ENCODE measurements at regions not wholly inside any gene's neighbourhood (a gene's known extent, or its start where the extent isn't known, plus 50 kb on each side); places are given as distances from the start of the nearest gene placed in this dataset.

DNA sequence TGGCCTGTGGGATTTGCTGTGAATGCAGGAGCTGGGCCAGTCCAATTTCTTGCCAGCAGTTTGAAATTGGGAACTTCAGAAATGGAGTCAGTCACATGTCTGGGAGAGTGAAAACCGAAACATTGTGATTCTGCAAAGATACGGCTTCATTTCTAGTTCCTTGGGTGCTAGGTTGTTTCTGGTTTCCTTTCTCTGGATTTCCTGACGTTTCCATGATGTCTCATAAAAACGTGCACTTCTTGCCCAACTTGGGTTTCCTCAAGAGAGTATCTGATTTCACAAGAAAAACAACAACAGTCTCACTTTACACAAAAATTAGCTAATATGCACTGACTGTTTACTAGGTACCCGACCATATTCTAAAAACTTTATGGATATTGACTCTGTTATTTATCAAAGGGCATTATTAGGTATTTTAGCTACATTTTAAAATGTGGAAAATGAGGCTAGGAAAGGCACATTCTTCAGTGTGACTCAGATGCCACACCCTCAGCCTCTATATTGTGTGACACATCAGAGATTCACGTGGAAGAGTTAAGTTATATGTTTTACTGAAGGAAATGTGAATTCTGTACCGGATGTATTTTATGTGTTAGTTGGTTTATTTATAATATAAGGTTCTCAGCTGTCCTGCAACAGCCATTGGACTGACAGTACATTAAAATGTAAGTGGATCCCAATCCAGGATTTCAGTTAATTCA is 225.0 kb upstream of the PUDP start:
- Histone ChIP-seq H3K36me3 (replicated peaks in 1 of 2; ENCODE audit: control insufficient read depth in 2 of 2, insufficient read depth in 2 of 2, low read length in 2 of 2) (no peaks in the 10 kb centered on the region), H3K9ac (ENCODE audit: low read depth, low read length, poor library complexity) (no peak overlapping the region), H3K9me3 (replicated peaks in 1 of 2; ENCODE audit: control insufficient read depth in 2 of 2, insufficient read depth in 1 of 2, low read depth in 1 of 2, low read length in 2 of 2) (peaks cover 0 to 3% of the 10 kb centered on the region in 2 donors), H2BK5ac (ENCODE audit: low read length) (no peak overlapping the region), H2AK5ac (ENCODE audit: low read depth, low read length) (no peak overlapping the region), H3K27me3 (ENCODE audit: control insufficient read depth in 3 of 3, insufficient read depth in 3 of 3, low read depth in 1 of 3, low read length in 3 of 3) (no peaks in the 10 kb centered on the region), H3K4me2 (ENCODE audit: insufficient read depth, low read length, poor library complexity, severe bottlenecking) (no peak overlapping the region), H4K91ac (ENCODE audit: low read depth, low read length, poor library complexity) (no peak overlapping the region), H3K4me1 (ENCODE audit: control insufficient read depth in 2 of 2, insufficient read depth in 1 of 2, low read depth in 1 of 2, low read length in 2 of 2) (no peaks in the 10 kb centered on the region), H2BK120ac (ENCODE audit: low read depth, low read length) (no peak overlapping the region), H2BK15ac (ENCODE audit: low read length) (no peak overlapping the region), H3K23ac (ENCODE audit: low read depth, low read length, poor library complexity) (no peak overlapping the region), H3K79me1 (ENCODE audit: low read depth, low read length) (no peaks in the 10 kb centered on the region), H3K27ac (replicated peaks; ENCODE audit: low read length) (no peak overlapping the region), H4K8ac (ENCODE audit: low read depth, low read length) (no peak overlapping the region), H2AFZ (ENCODE audit: low read length) (no peak overlapping the region), H2BK12ac (ENCODE audit: low read length) (no peak overlapping the region), H3K4ac (ENCODE audit: low read length) (no peak overlapping the region), H3K4me3 (ENCODE audit: low read length in 2 of 2) (no peak overlapping the region), H3K18ac (ENCODE audit: low read length) (no peak overlapping the region), H3K14ac (ENCODE audit: low read length) (no peak overlapping the region)
- no peak for DNase-seq (ENCODE audit: low spot score)
- no CpG with 5 or more reads among the region's 7 CpGs for WGBS, 2 donors (ENCODE audit: extremely low coverage in 2 of 2, insufficient read length in 2 of 2, insufficient replicate concordance in 1 of 2)

DNA sequence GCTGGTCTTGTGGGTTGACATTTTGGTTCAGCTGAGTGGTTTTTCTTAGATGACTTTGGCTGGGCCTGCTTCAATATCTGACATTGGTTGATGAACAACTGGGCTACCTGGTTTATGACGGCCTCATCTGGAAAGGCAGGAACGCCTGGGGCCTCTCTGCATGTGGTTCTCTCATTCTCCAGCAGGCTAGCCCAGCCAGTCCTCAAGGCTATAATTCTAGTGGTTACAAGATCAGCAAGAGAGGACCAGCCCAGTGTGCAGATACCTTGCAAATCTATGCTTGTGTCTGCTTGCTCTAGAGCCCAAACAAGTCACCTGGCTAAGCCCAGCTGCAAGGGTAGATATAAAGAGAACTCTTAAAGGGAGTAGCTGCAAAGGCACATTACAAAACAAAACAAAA is 214.2 kb upstream of the PUDP start:
- H3K4ac ChIP-seq (ENCODE audit: low read length) = no peak overlapping the region
- no peaks in the 10 kb centered on the region for H3K4me1 ChIP-seq (ENCODE audit: control insufficient read depth in 2 of 2, insufficient read depth in 1 of 2, low read depth in 1 of 2, low read length in 2 of 2)
- H2BK12ac ChIP-seq (ENCODE audit: low read length) = no peak overlapping the region
- no peaks in the 10 kb centered on the region for H3K27me3 ChIP-seq (ENCODE audit: control insufficient read depth in 3 of 3, insufficient read depth in 3 of 3, low read depth in 1 of 3, low read length in 3 of 3)
- H4K8ac ChIP-seq (ENCODE audit: low read depth, low read length) = no peak overlapping the region
- H3K36me3 ChIP-seq (replicated peaks in 1 of 2; ENCODE audit: control insufficient read depth in 2 of 2, insufficient read depth in 2 of 2, low read length in 2 of 2) = no peaks in the 10 kb centered on the region
- H3K4me2 ChIP-seq (ENCODE audit: insufficient read depth, low read length, poor library complexity, severe bottlenecking) = no peak overlapping the region
- no peak overlapping the region for H2BK120ac ChIP-seq (ENCODE audit: low read depth, low read length)
- no peak overlapping the region for H4K91ac ChIP-seq (ENCODE audit: low read depth, low read length, poor library complexity)
- WGBS, 2 donors (ENCODE audit: extremely low coverage in 2 of 2, insufficient read length in 2 of 2, insufficient replicate concordance in 1 of 2) = no CpG with 5 or more reads among the region's 2 CpGs
- no peaks in the 10 kb centered on the region for H3K79me1 ChIP-seq (ENCODE audit: low read depth, low read length)
- H3K9me3 ChIP-seq (replicated peaks in 1 of 2; ENCODE audit: control insufficient read depth in 2 of 2, insufficient read depth in 1 of 2, low read depth in 1 of 2, low read length in 2 of 2) = no peaks in the 10 kb centered on the region
- no peak overlapping the region for H3K18ac ChIP-seq (ENCODE audit: low read length)
- H3K23ac ChIP-seq (ENCODE audit: low read depth, low read length, poor library complexity) = no peak overlapping the region
- DNase-seq (ENCODE audit: low spot score) = no peak
- no peak overlapping the region for H3K27ac ChIP-seq (replicated peaks; ENCODE audit: low read length)
- no peak overlapping the region for H3K9ac ChIP-seq (ENCODE audit: low read depth, low read length, poor library complexity)
- no peak overlapping the region for H2AFZ ChIP-seq (ENCODE audit: low read length)
- H2AK5ac ChIP-seq (ENCODE audit: low read depth, low read length) = no peak overlapping the region
- no peak overlapping the region for H2BK5ac ChIP-seq (ENCODE audit: low read length)
- no peak overlapping the region for H2BK15ac ChIP-seq (ENCODE audit: low read length)
- H3K4me3 ChIP-seq (ENCODE audit: low read length in 2 of 2) = no peak overlapping the region
- no peak overlapping the region for H3K14ac ChIP-seq (ENCODE audit: low read length)

- no peaks in the 10 kb centered on the region for H3K79me1 ChIP-seq (ENCODE audit: low read depth, low read length)
- no peak overlapping the region for H3K14ac ChIP-seq (ENCODE audit: low read length)
- no peak overlapping the region for H3K18ac ChIP-seq (ENCODE audit: low read length)
- H3K27me3 ChIP-seq (ENCODE audit: control insufficient read depth in 3 of 3, insufficient read depth in 3 of 3, low read depth in 1 of 3, low read length in 3 of 3) = no peaks in the 10 kb centered on the region
- no peak overlapping the region for H3K4me3 ChIP-seq (ENCODE audit: low read length in 2 of 2)
- H3K4ac ChIP-seq (ENCODE audit: low read length) = no peak overlapping the region
- no peaks in the 10 kb centered on the region for H3K9me3 ChIP-seq (replicated peaks in 1 of 2; ENCODE audit: control insufficient read depth in 2 of 2, insufficient read depth in 1 of 2, low read depth in 1 of 2, low read length in 2 of 2)
- no peak overlapping the region for H2BK5ac ChIP-seq (ENCODE audit: low read length)
- no peak overlapping the region for H2AK5ac ChIP-seq (ENCODE audit: low read depth, low read length)
- no peak overlapping the region for H4K91ac ChIP-seq (ENCODE audit: low read depth, low read length, poor library complexity)
- peaks cover 0 to 4% of the 10 kb centered on the region in 2 donors for H3K4me1 ChIP-seq (ENCODE audit: control insufficient read depth in 2 of 2, insufficient read depth in 1 of 2, low read depth in 1 of 2, low read length in 2 of 2)
- no peak overlapping the region for H2BK120ac ChIP-seq (ENCODE audit: low read depth, low read length)
- WGBS, 2 donors (ENCODE audit: extremely low coverage in 2 of 2, insufficient read length in 2 of 2, insufficient replicate concordance in 1 of 2) = no CpG with 5 or more reads among the region's 1 CpG
- no peak overlapping the region for H3K23ac ChIP-seq (ENCODE audit: low read depth, low read length, poor library complexity)
- H2BK15ac ChIP-seq (ENCODE audit: low read length) = no peak overlapping the region
- no peak overlapping the region for H3K4me2 ChIP-seq (ENCODE audit: insufficient read depth, low read length, poor library complexity, severe bottlenecking)
- no peak overlapping the region for H3K27ac ChIP-seq (replicated peaks; ENCODE audit: low read length)
- no peak for DNase-seq (ENCODE audit: low spot score)
- no peaks in the 10 kb centered on the region for H3K36me3 ChIP-seq (replicated peaks in 1 of 2; ENCODE audit: control insufficient read depth in 2 of 2, insufficient read depth in 2 of 2, low read length in 2 of 2)
- no peak overlapping the region for H3K9ac ChIP-seq (ENCODE audit: low read depth, low read length, poor library complexity)
- H2AFZ ChIP-seq (ENCODE audit: low read length) = no peak overlapping the region
- H2BK12ac ChIP-seq (ENCODE audit: low read length) = no peak overlapping the region
- no peak overlapping the region for H4K8ac ChIP-seq (ENCODE audit: low read depth, low read length)
Observed at GRCh38 chrX:7351926-7352325, 204.0 kb upstream of the PUDP start.

- Histone ChIP-seq H3K36me3 (replicated peaks in 1 of 2; ENCODE audit: control insufficient read depth in 2 of 2, insufficient read depth in 2 of 2, low read length in 2 of 2) (no peaks in the 10 kb centered on the region), H3K18ac (ENCODE audit: low read length) (no peak overlapping the region), H2BK12ac (ENCODE audit: low read length) (no peak overlapping the region), H4K91ac (ENCODE audit: low read depth, low read length, poor library complexity) (no peak overlapping the region), H3K9ac (ENCODE audit: low read depth, low read length, poor library complexity) (no peak overlapping the region), H2BK120ac (ENCODE audit: low read depth, low read length) (no peak overlapping the region), H3K4me2 (ENCODE audit: insufficient read depth, low read length, poor library complexity, severe bottlenecking) (no peak overlapping the region), H3K79me1 (ENCODE audit: low read depth, low read length) (no peaks in the 10 kb centered on the region), H2AK5ac (ENCODE audit: low read depth, low read length) (no peak overlapping the region), H3K27me3 (ENCODE audit: control insufficient read depth in 3 of 3, insufficient read depth in 3 of 3, low read depth in 1 of 3, low read length in 3 of 3) (no peaks in the 10 kb centered on the region), H2BK5ac (ENCODE audit: low read length) (no peak overlapping the region), H3K23ac (ENCODE audit: low read depth, low read length, poor library complexity) (no peak overlapping the region), H3K4ac (ENCODE audit: low read length) (no peak overlapping the region), H2BK15ac (ENCODE audit: low read length) (no peak overlapping the region), H3K4me1 (ENCODE audit: control insufficient read depth in 2 of 2, insufficient read depth in 1 of 2, low read depth in 1 of 2, low read length in 2 of 2) (peaks cover 0 to 6% of the 10 kb centered on the region in 2 donors), H3K14ac (ENCODE audit: low read length) (no peak overlapping the region), H3K9me3 (replicated peaks in 1 of 2; ENCODE audit: control insufficient read depth in 2 of 2, insufficient read depth in 1 of 2, low read depth in 1 of 2, low read length in 2 of 2) (no peaks in the 10 kb centered on the region), H4K8ac (ENCODE audit: low read depth, low read length) (no peak overlapping the region), H2AFZ (ENCODE audit: low read length) (no peak overlapping the region), H3K27ac (replicated peaks; ENCODE audit: low read length) (no peak overlapping the region), H3K4me3 (ENCODE audit: low read length in 2 of 2) (no peak overlapping the region)
- DNase-seq (ENCODE audit: low spot score) = no peak
- no CpG with 5 or more reads among the region's 5 CpGs for WGBS, 2 donors (ENCODE audit: extremely low coverage in 2 of 2, insufficient read length in 2 of 2, insufficient replicate concordance in 1 of 2)
Observed at GRCh38 chrX:7347465-7347864, 199.5 kb upstream of the PUDP start.
